HG02852 (cell line): ENCODE measurements at regions not wholly inside any gene's neighbourhood (a gene's known extent, or its start where the extent isn't known, plus 50 kb on each side); places are given as distances from the start of the nearest gene placed in this dataset.
"Not testable (repeated sequence)": the region's sequence is repeated elsewhere in the genome, so short reads cannot be mapped to it uniquely, and the experiment has no call there.

Experiments
- ATAC-seq: cut with Tn5 transposase; IDR thresholded peaks from one replicate; pipeline ENCODE4 v1.9.1; 2021; ENCODE audit warnings: mild to moderate bottlenecking, moderate library complexity; ENCODE audit not compliant: unreplicated experiment

DNA sequence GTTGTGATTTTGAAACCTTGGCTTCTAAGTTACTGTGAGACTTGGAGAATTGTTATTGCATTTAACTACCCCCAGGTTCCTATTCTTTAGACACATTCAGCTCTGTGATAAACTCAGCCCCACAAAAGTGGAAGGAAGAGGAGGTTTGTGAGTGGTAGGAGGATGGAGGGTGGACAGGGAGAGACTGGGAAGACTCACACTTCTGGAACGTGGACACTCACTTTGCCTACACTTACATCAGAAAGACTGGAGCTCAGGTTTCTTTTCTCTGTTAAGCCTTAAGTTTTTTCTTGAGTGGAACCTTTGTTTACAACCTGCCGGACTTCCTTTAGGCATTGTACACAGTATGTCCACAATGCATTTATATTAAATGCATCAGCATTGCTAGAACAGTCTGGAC is 99.0 kb downstream of the AREG start:
- no peak for ATAC-seq

DNA sequence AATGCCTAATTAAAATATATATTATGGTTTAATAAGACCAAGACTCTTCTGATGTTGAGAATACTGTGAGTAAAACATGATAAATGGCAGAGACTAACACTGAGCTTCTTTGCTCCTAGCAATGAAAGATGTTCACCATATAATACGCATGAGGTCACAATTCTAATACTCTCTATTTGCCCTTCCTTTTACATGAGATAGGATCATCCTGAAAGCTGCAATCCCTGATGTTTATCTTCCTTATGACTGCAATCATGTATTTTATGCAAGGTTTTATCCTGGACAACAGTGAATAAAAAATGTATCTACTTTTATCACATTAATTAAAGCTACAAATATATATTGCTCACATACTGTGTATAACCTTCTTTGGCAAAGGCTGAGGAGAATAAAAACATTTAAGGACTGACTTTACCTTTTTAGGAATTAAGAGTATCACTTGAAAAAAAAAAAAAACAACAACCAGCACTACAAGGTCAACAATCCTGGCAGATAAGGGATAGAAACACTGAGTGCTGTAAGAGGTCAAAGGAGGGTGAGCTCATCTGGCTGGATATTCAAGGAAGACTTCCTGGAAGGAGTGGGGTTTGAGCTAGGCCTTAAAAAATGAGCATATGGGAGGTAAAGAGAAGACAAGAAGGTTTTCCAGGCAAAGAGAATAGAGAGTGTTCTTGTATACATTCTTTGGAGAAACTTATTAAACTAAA is 99.9 kb downstream of the AREG start:
- ATAC-seq: no peak

DNA sequence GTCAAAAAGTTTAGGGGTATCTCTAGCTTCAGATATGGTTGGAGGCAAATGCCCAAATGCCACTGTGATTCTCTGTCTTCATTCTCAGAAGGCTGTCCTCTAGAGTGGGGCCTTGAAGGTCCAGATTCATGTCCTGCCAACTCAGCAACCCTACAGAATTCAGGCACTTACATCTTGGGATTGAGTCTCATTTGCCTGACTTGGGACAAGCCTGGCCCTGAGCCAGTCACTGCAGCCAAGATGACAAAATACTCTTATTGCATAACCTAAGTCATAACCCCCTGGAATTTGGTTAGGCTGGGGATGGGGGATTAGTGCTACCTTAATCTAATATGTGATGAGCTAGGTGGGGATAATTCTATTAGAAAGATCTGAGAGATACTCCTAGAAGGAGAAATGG is 100.5 kb downstream of the AREG start:
- ATAC-seq: no peak

DNA sequence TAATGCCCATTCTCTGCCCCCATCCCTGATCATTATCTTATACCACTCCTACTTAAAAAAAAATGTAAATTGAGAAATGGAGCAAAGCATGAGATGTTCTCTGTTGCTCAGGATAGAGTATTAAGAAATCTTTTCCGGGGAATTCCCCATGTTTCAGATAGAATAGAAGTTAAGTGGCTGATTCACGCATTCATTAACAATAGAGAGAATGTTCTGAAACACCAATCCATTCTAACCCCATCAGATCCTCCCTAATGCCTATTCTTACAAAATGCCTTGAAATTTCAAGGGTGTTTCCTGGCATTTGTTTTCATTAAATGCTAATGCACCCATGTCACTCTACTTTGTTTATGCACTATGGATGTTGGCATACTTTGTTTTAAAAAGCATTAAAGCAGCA is 101.1 kb downstream of the AREG start:
- no peak for ATAC-seq

DNA sequence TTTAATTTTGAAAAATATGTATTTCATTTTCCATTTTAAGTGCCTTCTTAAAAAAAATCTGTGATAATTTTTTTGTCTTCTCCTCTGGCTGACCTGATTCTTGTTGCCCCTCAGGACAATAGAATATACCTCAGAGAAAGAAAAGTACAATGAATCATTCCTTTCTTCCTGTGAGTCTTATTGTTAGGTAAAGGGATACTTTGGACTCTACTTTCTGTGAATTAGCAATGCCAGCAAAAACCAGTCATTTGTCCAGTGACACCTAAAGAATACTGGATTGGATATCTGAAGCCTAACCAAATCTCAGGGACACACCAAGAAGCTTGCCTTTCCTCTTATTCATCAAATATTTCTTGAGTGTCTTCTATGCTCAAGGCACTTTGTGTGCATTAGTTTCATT is 102.1 kb downstream of the AREG start:
- ATAC-seq: no peak

DNA sequence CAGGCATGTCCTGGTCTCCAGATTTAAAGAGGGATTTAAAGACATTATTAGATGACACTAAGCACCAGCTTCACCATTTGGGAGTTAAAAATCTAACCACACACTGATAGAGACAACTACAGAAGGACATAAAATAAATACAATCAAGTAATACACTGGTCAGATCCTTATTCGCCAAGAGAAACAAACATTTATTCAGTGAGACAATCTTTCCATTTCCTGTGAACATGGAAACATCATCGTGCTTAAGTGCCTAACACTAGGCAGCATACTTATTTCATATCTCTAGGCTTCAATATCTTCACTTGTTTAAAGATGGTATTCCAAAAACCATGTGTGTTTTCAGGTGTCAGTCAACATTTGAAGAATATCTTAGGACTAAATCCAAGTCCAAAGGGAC is 103.6 kb downstream of the AREG start:
- no peak for ATAC-seq

DNA sequence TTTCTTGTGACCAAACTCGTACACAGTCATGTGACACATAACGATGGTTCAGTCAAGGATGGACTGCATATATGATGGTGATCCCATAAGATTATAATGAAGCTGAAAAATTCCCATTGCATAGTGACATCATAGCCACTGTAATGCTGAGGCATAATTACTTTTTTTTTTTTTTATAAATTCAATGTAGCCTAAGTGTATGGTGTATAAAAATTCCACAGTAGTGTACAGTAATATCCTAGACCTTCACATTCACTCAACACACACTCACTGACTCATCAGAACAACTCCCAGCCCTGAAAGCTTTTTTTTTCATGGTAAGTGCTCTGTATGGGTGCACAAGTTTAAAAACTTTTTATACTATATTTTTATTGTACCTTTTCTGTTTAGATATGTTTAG is 105.0 kb downstream of the AREG start:
- no peak for ATAC-seq

DNA sequence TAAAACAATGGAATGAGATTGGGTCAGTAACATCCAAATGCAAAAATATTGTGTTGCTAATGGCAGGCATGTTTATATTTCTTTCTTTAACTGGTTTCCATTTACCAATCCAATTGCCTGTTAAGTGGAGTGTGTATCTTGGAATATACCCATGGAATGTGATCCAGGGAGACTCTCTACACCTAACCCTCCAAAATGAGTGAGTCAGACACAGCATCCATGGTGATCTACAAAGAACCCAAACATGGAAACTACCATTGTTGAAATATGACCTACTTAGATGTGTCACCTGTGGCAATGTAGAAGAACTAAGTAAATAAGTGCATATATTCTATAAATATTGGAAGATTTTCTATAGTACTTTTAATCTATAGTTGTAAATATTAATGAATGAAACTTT is 110.3 kb downstream of the AREG start:
- no peak for ATAC-seq

DNA sequence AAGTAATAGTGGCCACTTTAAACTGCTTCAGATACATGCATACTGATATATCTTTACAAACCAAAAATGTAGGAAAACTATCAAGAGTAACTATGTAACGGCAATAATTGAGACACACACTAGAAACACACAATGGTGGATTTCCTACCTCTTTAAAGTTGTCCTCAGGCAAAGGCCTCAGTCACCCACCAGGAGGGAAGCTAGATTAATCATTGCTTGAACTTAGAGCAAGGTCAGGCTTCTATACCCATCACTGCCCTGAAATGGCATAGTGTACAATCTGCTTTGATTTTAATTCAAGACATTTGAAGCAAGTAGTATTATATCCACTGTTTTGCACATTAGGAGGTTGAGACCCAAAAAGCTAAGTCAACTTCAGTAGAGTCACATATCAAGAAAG is 110.9 kb downstream of the AREG start:
- ATAC-seq: no peak

DNA sequence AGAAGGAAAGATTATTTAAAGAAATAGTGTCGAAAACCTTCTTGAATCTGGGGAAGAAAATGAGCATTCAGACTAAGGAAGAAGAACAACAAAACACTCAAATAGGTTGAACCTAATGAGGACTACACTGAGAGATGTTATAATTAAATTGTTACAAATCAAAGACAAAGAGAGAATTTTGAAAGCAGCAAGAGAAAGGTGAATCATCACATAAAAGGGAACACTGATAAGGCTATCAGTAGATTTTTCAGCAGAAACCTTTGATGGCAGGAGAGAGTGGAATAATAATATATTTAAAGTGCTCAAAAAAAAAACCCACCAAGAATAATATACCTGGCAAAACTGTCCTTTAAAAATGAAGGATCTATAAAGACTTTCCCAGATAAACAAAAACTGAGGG is 114.9 kb downstream of the AREG start:
- ATAC-seq: no peak

DNA sequence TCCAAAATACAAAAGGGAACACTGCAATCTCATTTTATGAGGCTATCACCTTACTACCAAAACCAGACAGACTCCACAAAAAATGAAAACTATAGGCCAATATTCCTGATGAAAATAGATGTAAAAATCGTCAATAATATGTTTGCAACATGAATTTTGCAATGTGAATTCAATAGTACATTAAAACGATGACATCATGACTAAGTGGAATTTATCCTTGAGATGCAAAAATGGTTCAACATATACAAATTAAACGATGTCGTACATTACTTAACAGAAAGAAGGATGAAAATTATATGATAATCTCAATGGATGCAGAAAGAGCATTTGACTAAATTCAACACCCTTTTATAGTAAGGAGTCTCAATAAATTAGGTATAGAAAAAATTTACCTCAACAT is 123.0 kb downstream of the AREG start:
- ATAC-seq: no peak

DNA sequence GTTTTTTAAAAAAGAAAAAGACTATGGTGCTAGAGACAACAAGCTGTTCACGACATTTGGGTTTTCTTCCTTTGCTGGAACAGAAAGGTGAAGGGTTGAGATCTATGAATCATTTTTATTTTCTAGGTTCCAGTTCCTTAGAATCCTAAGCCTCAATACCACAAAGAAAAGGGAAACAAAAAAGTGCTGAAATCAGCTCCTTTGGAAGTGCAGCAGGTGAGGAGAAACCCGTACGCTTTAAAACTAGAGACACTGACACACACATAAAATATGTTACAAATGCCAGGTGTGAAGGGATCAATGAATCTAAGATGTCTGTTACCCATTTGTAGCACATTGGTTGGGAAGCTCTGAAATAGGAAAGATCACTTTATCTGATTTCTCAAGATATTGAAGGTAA is 125.2 kb downstream of the AREG start:
- ATAC-seq: no peak

DNA sequence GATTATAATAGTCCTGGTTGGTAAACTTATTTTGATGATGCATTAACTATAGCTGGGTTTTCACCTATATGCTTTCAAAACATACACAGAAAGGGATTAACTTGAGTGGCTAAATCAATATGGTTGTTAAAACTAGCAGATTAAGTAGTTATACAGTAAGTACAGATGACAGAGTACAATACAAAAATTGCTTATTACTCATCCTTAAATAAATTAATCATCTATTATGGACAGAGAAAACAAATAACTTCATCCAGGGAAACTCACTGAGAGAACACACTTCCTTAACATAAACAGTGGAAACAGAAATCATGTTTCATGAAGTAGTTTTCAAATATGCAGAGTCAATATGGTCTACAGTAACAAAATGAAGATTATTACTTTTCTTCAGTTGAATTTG is 133.4 kb downstream of the AREG start:
- no peak for ATAC-seq

DNA sequence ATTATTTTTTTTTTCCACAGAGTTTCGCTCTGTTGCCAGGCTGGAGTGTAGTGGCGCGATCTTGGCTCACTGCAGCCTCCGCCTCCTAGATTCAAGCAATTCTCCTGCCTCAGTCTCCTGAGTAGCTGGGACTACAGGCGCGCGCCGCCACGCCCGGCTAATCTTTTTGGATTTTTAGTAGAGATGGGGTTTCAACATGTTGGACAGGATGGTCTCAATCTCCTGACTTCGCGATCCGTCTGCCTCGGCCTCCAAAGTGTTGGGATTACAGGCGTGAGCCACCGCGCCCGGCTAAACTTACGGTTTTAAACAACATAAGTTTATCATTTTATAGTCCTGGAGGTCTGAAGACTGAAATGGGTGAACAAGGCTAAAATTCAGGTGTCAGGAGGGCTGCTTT is 133.9 kb downstream of the AREG start:
- not testable (repeated sequence) for ATAC-seq

DNA sequence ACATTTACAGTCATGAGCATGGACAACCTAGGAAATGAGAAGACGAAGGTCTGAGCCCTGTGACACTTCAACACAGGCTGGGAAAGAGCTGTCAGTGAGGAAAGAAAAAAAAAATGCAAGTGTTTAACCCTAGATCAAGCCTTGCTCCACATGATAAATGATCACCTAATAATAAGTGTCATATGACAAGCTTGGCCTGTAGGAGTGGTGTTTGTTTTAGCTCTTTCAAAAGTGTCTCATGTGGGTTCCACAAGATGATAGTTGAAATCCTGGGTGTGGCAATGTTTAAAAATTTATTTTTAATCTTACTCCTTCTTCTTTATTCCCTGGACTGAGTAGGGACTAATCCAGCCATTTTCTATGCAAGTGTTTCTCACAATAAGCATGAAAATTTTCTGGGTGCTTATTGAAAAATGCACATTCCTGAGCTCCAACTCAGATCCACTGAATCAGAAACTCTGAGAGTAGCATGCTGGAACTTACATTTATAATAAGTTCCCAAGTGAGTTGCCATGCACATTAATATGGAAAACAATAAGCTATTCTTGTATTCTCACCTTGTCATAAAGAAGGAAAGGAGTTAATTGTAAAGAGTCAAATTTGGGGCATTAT is 138.3 kb downstream of the AREG start:
- no peak for ATAC-seq

DNA sequence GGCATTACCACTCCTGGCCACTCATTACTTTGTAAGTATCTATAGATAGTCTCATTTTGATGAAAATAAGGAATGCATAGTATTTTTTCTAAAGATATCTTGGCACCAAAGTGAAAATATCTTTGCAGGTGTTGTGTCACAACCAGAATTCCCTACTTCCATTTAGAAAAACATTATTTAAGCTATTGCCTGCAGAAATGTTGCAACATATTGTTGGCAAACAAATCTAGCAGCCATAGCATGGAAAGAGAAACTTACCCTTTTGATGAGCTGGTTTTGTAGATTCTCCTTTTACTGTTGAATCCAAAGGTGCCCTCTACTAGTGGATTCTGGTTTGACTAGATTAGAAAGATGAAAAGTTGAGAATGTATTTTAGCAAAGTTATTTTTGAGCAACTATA is 138.8 kb downstream of the AREG start:
- ATAC-seq: no peak

DNA sequence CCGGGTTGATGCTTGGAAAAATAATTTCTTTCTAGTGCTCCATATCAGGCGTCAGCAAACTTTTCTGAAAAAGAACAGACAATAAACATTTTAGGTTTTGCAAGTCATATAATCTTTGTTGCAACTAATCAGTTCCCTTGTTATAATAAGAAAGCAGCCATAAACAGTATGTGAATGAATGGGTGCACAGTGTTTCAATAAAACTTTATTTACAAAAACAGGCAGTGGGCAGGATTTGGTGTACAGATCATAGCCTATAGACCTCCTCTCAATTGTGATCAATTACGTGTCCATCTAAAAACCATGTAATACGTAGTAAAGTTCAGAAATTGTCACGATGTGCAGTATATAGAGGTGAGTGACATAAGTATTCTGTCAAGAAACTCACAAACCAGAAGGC is 143.4 kb downstream of the AREG start:
- no peak for ATAC-seq

DNA sequence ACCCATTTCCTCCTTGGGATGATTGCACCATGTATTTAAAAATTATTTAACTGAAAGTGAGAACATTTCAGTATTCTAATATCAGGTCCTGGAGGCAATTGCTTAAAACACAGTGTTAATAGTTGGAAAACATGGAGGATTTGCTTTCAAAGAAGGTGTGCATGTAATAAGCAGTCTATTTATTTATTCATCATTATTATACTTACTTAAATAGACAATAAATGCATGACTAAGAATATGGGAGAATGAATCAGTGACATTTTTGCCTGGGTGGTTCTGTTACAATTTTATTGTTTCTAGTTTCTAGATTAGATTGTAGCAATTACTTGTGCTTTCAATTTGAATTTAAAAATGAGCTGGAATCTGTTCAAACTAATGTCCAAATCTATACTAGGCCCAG is 145.5 kb downstream of the AREG start:
- no peak for ATAC-seq

DNA sequence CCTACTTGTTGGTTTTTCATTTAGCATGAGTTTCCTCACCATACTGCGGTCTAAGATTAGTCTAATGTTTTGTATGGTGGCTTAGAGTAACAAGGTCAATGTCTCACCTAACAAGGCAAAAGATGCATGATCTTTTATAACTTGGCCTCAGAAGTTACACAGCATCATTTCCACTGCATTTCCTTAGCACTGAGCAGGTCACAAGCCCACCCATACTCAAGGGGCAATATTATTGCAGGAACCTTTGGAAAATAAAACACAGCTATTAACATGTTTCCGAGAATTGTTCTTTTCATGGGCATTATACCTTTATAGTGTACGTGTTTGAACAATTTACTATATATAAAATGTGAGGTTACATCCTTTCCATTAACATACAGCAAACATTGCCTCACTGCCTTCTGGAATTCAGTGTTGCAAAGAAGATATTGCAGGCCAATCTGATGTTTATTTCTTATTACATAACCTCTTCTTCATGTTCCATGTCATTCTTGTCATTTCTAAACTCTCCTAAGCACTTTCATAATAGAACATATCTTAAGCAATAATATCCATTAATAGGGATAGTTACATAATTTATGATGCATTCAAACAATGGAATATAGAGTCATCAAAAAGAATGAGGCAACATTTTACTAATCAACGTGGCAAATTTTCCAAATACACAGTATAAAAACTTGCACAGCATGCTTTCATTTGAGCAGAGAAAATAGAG is 153.8 kb downstream of the AREG start:
- no peak for ATAC-seq

DNA sequence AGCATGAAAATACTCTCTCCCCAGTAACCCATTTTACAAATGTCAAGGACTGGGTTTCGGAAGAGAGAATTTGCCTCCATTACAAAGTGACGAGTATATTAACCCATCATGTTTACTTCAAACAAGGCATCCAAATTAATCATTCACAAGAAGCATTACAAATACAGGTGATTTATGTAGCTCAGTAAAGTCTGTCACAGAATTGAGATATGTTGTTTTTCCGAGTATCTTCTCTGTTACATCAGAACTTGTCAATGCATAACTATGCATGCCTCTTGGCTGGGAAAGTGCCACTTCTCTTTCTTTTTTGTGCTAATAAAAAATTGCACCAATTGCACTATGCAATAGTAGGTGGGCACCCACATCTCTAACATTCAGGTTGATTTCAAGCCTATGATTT is 158.2 kb downstream of the AREG start:
- no peak for ATAC-seq

DNA sequence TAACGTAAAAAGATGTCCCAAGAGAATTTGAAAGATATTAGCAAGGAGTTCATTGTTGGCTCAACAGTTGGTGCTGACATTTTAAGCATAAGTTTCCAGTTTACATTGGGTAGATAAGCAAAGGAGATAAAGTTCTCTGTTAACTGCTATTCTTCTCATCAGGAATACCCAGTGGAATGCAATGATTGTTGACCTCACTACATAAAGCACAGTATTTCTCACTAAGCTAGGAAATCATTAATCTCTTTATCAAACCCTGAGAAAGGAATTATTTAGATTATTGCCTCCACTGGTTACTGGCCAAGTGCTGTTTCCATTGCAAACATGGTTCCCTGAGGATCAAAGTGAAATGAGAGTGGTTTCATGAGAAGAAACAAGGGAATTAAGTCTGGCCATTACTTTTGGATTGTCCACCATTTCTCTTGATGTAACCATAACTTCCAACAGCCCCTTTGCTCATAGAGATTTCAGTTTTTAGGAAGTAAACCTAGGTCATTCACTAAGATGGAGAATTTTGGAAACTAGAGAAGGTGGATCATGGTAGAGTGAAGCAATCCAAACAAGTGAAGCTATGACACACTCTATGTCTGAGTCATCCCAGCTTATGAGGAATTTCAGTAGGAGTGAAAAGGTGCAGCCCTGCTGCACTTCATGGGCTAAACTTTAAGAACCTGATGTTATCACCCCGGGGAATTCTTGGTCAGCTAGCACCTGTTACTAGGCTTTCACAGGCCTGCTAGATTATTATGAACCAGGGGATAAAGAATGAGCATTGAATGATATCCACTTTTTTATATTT is 163.4 kb downstream of the AREG start:
- no peak for ATAC-seq

DNA sequence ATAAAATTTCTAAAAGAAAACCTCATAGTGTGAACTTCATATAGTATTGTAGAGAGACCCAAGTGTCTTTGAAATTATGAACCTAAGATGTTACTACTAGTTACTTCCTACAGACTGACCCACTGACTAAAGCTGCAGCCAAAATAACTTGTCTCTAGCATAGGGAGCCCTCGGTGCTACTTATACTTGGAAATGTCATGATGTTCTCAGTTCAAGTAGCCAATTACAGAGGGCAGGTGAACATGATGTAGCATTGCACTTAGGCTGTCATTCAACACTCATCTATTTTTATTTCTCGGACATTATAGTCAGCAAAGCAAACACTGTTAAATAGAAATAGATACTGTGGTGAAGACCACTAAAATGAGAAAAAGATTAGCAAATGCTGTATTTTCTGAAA is 165.6 kb downstream of the AREG start:
- no peak for ATAC-seq
